Smooth muscle cell (in vitro differentiated cells): ENCODE measurements at regions not wholly inside any gene's neighbourhood (a gene's known extent, or its start where the extent isn't known, plus 50 kb on each side); places are given as distances from the start of the nearest gene placed in this dataset.

Source experiments
- DNase-seq: peaks from one replicate; lab custom pipeline; 2025; ENCODE audit not compliant: unreplicated experiment; lab: John Stamatoyannopoulos, UW
- H2AFZ ChIP-seq: fragments of 200-600 bp; sonication (generic); 2 replicates; pipeline ENCODE4 v1.6.0; 2016; ENCODE audit warnings: antibody characterized with exemption, low read depth, mild to moderate bottlenecking
- H3F3A ChIP-seq: fragments of 200-600 bp; sonication (generic); 2 replicates; pipeline ENCODE4 v1.6.0; 2017; ENCODE audit warnings: antibody characterized with exemption, low read depth
- H3K27ac ChIP-seq: fragments of 200-600 bp; sonication (generic); 2 replicates; pipeline ENCODE4 v1.5.1; 2016; ENCODE audit warnings: low read depth, mild to moderate bottlenecking
- H3K27me3 ChIP-seq: fragments of 200-600 bp; sonication (generic); 2 replicates; pipeline ENCODE4 v1.6.1; 2016; ENCODE audit warnings: low read depth, mild to moderate bottlenecking
- H3K36me3 ChIP-seq: fragments of 200-600 bp; sonication (generic); 2 replicates; pipeline ENCODE4 v1.5.1; 2016; ENCODE audit warnings: low read depth
- H3K4me1 ChIP-seq: fragments of 200-600 bp; sonication (generic); 2 replicates; pipeline ENCODE4 v1.5.1; 2016; ENCODE audit warnings: low read depth
- H3K4me2 ChIP-seq: fragments of 200-600 bp; sonication (generic); 2 replicates; pipeline ENCODE4 v1.6.0; 2016; ENCODE audit warnings: mild to moderate bottlenecking
- H3K4me3 ChIP-seq: fragments of 200-600 bp; sonication (generic); 2 replicates; pipeline ENCODE4 v1.5.1; 2016; ENCODE audit warnings: mild to moderate bottlenecking
- H3K79me2 ChIP-seq: fragments of 200-600 bp; sonication (generic); 2 replicates; pipeline ENCODE4 v1.6.0; 2016; ENCODE audit warnings: low read depth, mild to moderate bottlenecking
- H3K9ac ChIP-seq: fragments of 200-600 bp; sonication (generic); 2 replicates; pipeline ENCODE4 v1.6.0; 2016; ENCODE audit warnings: low read depth
- H3K9me3 ChIP-seq: fragments of 200-600 bp; sonication (generic); replicated peaks from 2 replicates; pipeline ENCODE4 v1.5.1; 2016; ENCODE audit warnings: low read depth
- H4K20me1 ChIP-seq: fragments of 200-600 bp; sonication (generic); 2 replicates; pipeline ENCODE4 v1.6.0; 2016; ENCODE audit warnings: low read depth
- WGBS: methylation state at CpG from one replicate; pipeline ENCODE4 v1.1.7; 2016; ENCODE audit warnings: low lambda C conversion rate; 5-methylcytosine and 5-hydroxymethylcytosine counted together
- TF ChIP-seq, protein P1 (sequence below): fragments of 200-600 bp; sonication (generic); IDR thresholded peaks from 2 replicates; pipeline ENCODE4 v1.5.1; 2017; ENCODE audit warnings: borderline replicate concordance, mild to moderate bottlenecking, antibody characterized with exemption; ENCODE audit not compliant: insufficient read depth, poor library complexity, severe bottlenecking

DNA sequence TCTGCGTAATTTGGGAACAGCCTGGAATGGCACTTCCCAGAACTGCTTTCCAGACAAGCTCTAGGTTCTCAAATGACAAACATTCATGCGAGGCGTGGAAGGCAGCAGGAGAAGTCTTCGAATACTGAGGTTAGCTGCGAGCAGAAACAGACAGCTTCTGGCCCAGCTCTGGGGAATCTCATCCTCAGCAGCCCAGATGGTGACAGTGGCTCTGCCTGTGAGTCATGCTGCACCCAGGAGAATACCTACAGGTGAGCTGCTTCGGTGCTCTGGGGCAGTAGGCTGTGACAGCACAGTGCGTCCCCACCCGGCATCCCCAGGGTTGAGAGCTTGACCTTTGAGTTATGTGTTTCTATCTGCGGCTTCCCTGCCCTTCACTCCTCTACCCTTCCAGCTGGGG is 258.6 kb downstream of the KLF13 start:
- TF ChIP-seq, protein P1, sequence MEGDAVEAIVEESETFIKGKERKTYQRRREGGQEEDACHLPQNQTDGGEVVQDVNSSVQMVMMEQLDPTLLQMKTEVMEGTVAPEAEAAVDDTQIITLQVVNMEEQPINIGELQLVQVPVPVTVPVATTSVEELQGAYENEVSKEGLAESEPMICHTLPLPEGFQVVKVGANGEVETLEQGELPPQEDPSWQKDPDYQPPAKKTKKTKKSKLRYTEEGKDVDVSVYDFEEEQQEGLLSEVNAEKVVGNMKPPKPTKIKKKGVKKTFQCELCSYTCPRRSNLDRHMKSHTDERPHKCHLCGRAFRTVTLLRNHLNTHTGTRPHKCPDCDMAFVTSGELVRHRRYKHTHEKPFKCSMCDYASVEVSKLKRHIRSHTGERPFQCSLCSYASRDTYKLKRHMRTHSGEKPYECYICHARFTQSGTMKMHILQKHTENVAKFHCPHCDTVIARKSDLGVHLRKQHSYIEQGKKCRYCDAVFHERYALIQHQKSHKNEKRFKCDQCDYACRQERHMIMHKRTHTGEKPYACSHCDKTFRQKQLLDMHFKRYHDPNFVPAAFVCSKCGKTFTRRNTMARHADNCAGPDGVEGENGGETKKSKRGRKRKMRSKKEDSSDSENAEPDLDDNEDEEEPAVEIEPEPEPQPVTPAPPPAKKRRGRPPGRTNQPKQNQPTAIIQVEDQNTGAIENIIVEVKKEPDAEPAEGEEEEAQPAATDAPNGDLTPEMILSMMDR, result no peak
- no peaks in the 10 kb centered on the region for H3K79me2 ChIP-seq
- no peak overlapping the region for H3K4me2 ChIP-seq
- no peaks in the 10 kb centered on the region for H3K4me1 ChIP-seq
- no peak overlapping the region for H2AFZ ChIP-seq
- no peak for DNase-seq
- H4K20me1 ChIP-seq, result no peaks in the 10 kb centered on the region
- H3K9me3 ChIP-seq, result no peaks in the 10 kb centered on the region
- no peak overlapping the region for H3K27ac ChIP-seq
- no peaks in the 10 kb centered on the region for H3K36me3 ChIP-seq
- H3K27me3 ChIP-seq, result no peaks in the 10 kb centered on the region
- WGBS, result 78% methylated on average over 9 of the region's 9 CpGs
- H3K4me3 ChIP-seq, result no peak overlapping the region
- H3F3A ChIP-seq, result no peaks in the 10 kb centered on the region
- H3K9ac ChIP-seq, result no peak overlapping the region

DNA sequence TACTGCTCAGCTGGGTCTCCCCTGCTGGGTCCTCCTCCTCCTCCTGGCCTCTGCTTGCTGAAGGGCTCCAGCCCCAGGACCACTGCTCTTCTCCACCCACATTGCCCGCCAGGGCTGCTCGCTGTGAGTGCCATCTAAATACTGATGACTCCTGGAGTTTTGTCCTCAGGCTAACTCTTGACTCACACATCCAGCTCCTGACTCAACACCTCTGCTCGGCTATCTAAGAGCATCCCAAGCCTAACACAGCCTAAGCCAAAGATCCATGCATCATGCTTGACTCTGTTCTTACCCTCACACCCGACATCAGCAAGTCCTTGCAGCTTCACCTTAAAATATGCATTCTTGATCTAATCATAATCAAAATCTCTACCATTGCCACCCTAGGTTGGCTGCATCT is 260.2 kb downstream of the KLF13 start:
- DNase-seq, result no peak
- Histone ChIP-seq H3K4me2 (no peak overlapping the region), H3K36me3 (no peaks in the 10 kb centered on the region), H3K27ac (no peak overlapping the region), H3K9me3 (no peaks in the 10 kb centered on the region), H3K4me3 (no peak overlapping the region), H2AFZ (no peak overlapping the region), H3F3A (no peaks in the 10 kb centered on the region), H3K27me3 (no peaks in the 10 kb centered on the region), H3K9ac (no peak overlapping the region), H3K79me2 (no peaks in the 10 kb centered on the region), H3K4me1 (no peaks in the 10 kb centered on the region), H4K20me1 (no peaks in the 10 kb centered on the region)
- 86% methylated on average over 4 of the region's 4 CpGs for WGBS
- TF ChIP-seq, protein P1, result no peak

DNA sequence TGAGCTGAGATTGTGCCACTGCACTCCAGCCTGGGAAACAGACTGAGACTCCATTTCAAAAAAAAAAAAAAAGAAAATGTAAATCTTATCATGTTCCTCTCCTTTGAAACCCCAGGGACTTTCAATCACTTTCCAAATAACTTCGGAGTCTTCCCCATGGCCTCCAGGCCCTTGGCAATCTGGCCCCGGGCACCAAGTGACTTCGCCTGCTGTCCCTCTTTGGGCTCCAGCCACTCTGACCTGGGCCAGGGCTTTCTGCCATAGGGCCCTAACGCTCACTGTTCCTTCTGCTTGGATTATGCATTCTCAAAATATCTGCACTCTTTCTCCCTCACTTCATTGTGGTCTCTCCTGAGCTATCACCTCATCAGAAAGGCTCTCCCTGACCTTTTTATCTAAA is 260.9 kb downstream of the KLF13 start:
- Histone ChIP-seq H3K79me2 (no peaks in the 10 kb centered on the region), H3K4me3 (no peak overlapping the region), H4K20me1 (no peaks in the 10 kb centered on the region), H3K27me3 (no peaks in the 10 kb centered on the region), H3K27ac (no peak overlapping the region), H3K9me3 (no peaks in the 10 kb centered on the region), H3K9ac (no peak overlapping the region), H3K4me2 (no peak overlapping the region), H2AFZ (no peak overlapping the region), H3K36me3 (no peaks in the 10 kb centered on the region), H3K4me1 (no peaks in the 10 kb centered on the region), H3F3A (no peaks in the 10 kb centered on the region)
- TF ChIP-seq, protein P1, result no peak
- 91% methylated on average over 4 of the region's 4 CpGs for WGBS
- DNase-seq, result no peak

DNA sequence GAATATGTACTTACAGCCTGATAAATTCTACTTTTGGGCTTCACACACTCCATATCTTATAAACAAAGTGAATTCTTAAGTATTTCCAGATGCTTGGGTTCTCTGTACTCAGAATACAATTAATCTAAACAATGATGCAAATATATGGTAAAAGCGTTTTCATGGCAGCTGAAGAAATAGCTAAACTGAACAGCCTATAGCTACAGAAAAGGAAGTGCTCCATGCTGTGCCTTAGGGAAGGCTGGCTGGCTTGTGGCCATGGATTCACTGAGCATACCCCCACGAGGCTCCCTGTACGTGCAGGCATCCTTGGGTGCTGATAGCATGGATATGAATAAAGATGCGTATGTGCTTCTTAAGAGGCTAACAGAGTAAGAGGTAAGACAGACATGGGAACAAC is 264.0 kb downstream of the KLF13 start:
- no peak for DNase-seq
- no peaks in the 10 kb centered on the region for H3K79me2 ChIP-seq
- no peak overlapping the region for H3K4me3 ChIP-seq
- no peaks in the 10 kb centered on the region for H3K27me3 ChIP-seq
- no peaks in the 10 kb centered on the region for H4K20me1 ChIP-seq
- H3K4me1 ChIP-seq, result no peaks in the 10 kb centered on the region
- H3K36me3 ChIP-seq, result no peaks in the 10 kb centered on the region
- no peak overlapping the region for H3K9ac ChIP-seq
- no peak overlapping the region for H2AFZ ChIP-seq
- 73% methylated on average over 4 of the region's 4 CpGs for WGBS
- H3K27ac ChIP-seq, result no peak overlapping the region
- no peaks in the 10 kb centered on the region for H3K9me3 ChIP-seq
- no peaks in the 10 kb centered on the region for H3F3A ChIP-seq
- TF ChIP-seq, protein P1, result no peak
- no peak overlapping the region for H3K4me2 ChIP-seq
